Spinal cord (tissue), 9 donors: ENCODE measurements at regions not wholly inside any gene's neighbourhood (a gene's known extent, or its start where the extent isn't known, plus 50 kb on each side); places are given as distances from the start of the nearest gene placed in this dataset.

Experiments used
- DNase-seq, 6 donors: peaks; one replicate each; pipeline versions ENCODE4 v3.0.0 to v3.0.0-alpha.2; 2013 to 2015; ENCODE audit warnings: low spot score in 6 of 6, low read depth in 4 of 6
- H3K27ac ChIP-seq: one replicate; pipeline ENCODE4 v1.5.1; 2013; ENCODE audit warnings: low read depth, low read length, control low read depth
- H3K27me3 ChIP-seq: one replicate; pipeline ENCODE4 v1.6.1; 2013; ENCODE audit warnings: low read length; ENCODE audit not compliant: control insufficient read depth, insufficient read depth
- H3K36me3 ChIP-seq: one replicate; pipeline ENCODE4 v1.6.1; 2013; ENCODE audit warnings: low read length; ENCODE audit not compliant: control insufficient read depth, insufficient read depth
- H3K4me1 ChIP-seq: one replicate; pipeline ENCODE4 v1.6.1; 2013; ENCODE audit warnings: low read length; ENCODE audit not compliant: control insufficient read depth, insufficient read depth
- H3K4me3 ChIP-seq: one replicate; pipeline ENCODE4 v1.5.1; 2013; ENCODE audit warnings: low read depth, low read length, control low read depth
- H3K9me3 ChIP-seq: one replicate; pipeline ENCODE4 v1.6.1; 2013; ENCODE audit warnings: low read length; ENCODE audit not compliant: control insufficient read depth, insufficient read depth
- WGBS: methylation state at CpG from one replicate; pipeline ENCODE4 v1.1.5; 2013; ENCODE audit warnings: missing lambda C conversion rate; ENCODE audit not compliant: insufficient coverage; 5-methylcytosine and 5-hydroxymethylcytosine counted together
- donor health status: healthy.

DNA sequence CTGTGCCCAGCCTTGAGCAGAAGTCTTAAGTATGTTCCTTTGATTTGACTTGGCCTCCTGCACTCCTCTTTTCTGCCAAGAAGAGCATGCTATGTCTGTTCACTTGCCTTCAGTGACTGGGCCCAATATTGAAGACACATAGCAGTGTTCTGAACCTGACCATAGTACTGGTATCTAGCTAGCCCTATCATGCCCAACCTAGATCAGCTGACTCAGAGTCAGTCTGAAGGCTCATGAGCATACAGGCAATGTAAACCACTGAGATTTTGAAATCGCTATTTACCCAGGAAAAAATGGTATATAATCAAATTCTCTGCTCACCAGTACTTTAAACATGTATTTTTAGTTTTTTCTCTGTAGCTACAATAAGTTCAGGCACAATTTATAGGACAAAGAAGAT is 129.4 kb downstream of the TANC2 start:
- Histone ChIP-seq H3K36me3 (no peaks in the 10 kb centered on the region), H3K27ac (no peak overlapping the region), H3K4me3 (no peak overlapping the region), H3K4me1 (no peaks in the 10 kb centered on the region), H3K9me3 (peaks cover 2% of the 10 kb centered on the region), H3K27me3 (no peaks in the 10 kb centered on the region)
- no CpG with 5 or more reads among the region's 1 CpG for WGBS
- DNase-seq, result no peak

DNA sequence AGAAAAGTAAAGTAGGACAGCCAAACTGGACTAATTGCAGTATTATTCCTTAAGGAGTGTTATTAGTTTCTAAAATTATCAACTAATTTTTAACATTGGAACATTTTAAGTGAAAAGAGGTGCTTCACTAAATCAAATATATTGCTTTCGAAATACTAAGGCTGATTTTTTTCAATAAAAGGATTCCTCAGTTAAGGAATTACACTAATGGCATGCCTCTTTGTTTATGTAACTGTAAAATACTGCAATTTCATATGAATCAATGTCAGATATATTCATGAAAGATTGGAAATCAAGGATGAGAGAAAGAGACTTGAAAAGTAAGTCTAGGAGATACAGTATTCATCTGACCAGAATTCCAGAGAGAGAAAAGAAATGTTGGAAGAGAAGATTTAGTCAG is 129.8 kb downstream of the TANC2 start:
- no peaks in the 10 kb centered on the region for H3K27me3 ChIP-seq
- no peak overlapping the region for H3K4me3 ChIP-seq
- H3K4me1 ChIP-seq, result no peaks in the 10 kb centered on the region
- no CpG with 5 or more reads among the region's 1 CpG for WGBS
- no peaks in the 10 kb centered on the region for H3K36me3 ChIP-seq
- DNase-seq, result no peak
- H3K9me3 ChIP-seq, result peaks cover 2% of the 10 kb centered on the region
- no peak overlapping the region for H3K27ac ChIP-seq

DNA sequence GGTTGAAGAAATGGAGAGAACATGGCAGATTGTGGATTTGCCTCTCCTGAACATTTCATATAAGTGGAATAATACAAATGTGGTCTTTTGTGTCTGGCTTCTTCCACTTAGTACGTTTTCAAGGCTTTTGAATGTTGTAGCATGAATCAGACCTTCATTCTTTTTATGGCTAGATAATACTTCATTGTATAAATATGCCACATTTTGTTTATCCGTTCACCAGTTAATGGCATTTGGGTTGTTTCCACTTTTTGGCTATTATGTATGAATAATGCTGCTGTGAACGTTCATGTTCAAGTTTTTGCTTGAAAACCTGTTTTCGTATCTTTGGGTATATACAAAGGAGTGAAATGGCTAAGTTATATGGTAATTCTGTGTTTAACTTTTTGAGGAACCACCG is 130.4 kb downstream of the TANC2 start:
- peaks cover 2% of the 10 kb centered on the region for H3K9me3 ChIP-seq
- no peak for DNase-seq
- H3K27me3 ChIP-seq, result no peaks in the 10 kb centered on the region
- no peak overlapping the region for H3K27ac ChIP-seq
- H3K4me1 ChIP-seq, result no peaks in the 10 kb centered on the region
- no peaks in the 10 kb centered on the region for H3K36me3 ChIP-seq
- WGBS, result no CpG with 5 or more reads among the region's 5 CpGs
- H3K4me3 ChIP-seq, result no peak overlapping the region

DNA sequence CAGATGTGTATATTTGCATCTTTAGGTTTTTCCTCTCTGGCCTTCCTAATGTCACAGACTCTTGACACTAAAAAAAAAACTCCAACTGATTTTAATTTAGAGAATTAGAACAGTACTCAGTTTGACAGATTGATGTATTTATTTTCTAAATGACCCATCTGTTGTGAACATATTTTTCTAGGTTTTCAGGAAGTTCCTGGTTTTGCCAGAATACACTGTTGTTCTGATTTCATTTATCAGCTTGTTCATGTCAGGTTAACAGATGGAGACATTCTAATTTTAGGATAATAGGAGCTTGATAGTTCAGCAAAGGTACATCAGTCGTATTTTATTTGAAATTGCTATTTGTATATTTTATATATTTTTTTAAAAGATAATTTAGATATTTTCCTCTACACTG is 133.4 kb downstream of the TANC2 start:
- Histone ChIP-seq H3K4me3 (no peak overlapping the region), H3K4me1 (no peaks in the 10 kb centered on the region), H3K27ac (no peak overlapping the region), H3K27me3 (no peaks in the 10 kb centered on the region), H3K9me3 (no peaks in the 10 kb centered on the region), H3K36me3 (no peaks in the 10 kb centered on the region)
- DNase-seq, result peak in 1 of 6 donors; percentile 20
- no CpG with 5 or more reads among the region's 1 CpG for WGBS

DNA sequence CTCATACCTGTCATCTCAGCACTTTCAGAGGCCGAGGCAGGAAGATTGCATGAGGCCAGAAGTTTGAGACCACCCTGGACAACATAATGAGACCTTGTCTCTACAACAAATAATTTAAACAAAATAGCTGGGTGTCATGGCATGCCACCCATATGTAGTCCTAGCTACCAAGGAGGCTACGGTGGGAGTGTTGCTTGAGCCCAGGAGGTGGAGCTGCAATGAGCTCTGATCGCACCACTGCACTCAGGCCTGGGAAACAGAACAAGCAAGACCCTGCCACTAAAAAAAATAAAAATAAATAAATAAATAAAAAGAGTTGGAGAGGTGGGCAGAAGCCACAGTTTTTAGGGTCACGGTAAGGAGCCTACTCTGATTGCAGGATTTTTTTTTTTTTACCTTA is 136.0 kb downstream of the TANC2 start:
- H3K36me3 ChIP-seq, result no peaks in the 10 kb centered on the region
- no peaks in the 10 kb centered on the region for H3K27me3 ChIP-seq
- no peaks in the 10 kb centered on the region for H3K4me1 ChIP-seq
- WGBS, result no CpG with 5 or more reads among the region's 4 CpGs
- no peak overlapping the region for H3K4me3 ChIP-seq
- no peaks in the 10 kb centered on the region for H3K9me3 ChIP-seq
- no peak overlapping the region for H3K27ac ChIP-seq
- no peak for DNase-seq

DNA sequence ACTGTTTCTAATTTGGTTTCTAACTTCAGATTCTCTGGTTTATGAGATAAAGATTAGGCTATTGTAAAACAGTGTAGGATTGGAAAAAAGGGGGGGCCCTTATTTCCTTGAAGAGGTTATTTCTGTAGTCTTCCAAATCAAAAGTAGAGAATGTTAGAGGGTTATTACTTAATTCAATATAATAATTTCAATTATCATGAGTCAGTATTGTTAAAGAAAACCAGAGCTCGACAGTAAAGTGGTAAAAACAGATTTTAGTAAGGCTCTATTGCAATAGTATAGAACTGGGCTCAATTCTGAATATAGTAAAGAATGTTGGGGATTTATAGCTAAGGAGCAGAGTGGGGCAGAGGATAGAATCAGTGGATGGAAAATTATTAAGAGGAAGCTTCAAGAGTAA is 140.0 kb downstream of the TANC2 start:
- Histone ChIP-seq H3K27me3 (no peaks in the 10 kb centered on the region), H3K27ac (no peak overlapping the region), H3K9me3 (no peaks in the 10 kb centered on the region), H3K4me1 (no peaks in the 10 kb centered on the region), H3K36me3 (no peaks in the 10 kb centered on the region), H3K4me3 (no peak overlapping the region)
- 80% methylated on average over 1 of the region's 1 CpG for WGBS
- DNase-seq, result no peak

DNA sequence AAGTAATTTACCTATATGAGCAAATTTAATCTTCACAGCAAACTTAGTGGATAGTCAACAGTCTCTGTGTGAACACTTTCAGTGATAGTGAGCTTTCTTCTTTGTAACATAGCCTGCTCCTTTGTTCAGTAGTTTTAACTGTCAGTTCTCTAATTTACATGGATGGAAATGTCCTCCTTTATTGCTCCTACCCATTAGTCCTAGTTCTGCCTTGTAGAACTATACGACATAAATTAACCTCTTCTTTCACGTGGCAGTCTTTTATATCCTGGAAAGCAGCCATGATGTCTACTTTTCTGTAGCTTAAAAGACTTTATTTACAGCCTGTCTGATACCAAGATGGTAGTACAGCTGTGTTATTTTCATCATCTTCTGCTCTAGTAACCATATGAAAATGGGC is 143.6 kb downstream of the TANC2 start:
- no peaks in the 10 kb centered on the region for H3K36me3 ChIP-seq
- peak in 1 of 6 donors; percentile 41 for DNase-seq
- no peak overlapping the region for H3K4me3 ChIP-seq
- whole genome bisulfite sequencing, result no CpG with 5 or more reads among the region's 2 CpGs
- H3K27me3 ChIP-seq, result no peaks in the 10 kb centered on the region
- H3K9me3 ChIP-seq, result no peaks in the 10 kb centered on the region
- no peaks in the 10 kb centered on the region for H3K4me1 ChIP-seq
- no peak overlapping the region for H3K27ac ChIP-seq

DNA sequence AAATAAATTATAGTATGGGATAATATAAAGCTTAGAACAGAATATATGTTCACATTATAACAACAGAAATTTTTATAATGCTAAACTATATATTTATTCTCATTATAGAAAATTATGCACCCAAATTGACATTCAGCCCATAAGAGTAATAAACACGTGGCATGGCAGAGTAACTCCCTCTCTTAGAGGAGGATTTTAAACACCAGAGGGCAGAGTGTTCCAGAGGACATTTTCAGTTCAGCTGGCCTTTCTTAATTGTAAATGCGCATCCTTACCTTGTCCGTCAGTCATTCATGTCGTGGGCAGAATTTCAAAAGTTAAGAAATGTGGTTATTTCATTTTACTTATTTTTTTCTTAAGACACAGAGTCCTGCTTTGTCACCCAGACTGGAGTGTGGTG is 147.1 kb downstream of the TANC2 start:
- no CpG with 5 or more reads among the region's 4 CpGs for WGBS
- Histone ChIP-seq H3K27me3 (no peaks in the 10 kb centered on the region), H3K27ac (no peak overlapping the region), H3K4me3 (no peak overlapping the region), H3K9me3 (no peaks in the 10 kb centered on the region), H3K4me1 (no peaks in the 10 kb centered on the region), H3K36me3 (no peaks in the 10 kb centered on the region)
- no peak for DNase-seq

DNA sequence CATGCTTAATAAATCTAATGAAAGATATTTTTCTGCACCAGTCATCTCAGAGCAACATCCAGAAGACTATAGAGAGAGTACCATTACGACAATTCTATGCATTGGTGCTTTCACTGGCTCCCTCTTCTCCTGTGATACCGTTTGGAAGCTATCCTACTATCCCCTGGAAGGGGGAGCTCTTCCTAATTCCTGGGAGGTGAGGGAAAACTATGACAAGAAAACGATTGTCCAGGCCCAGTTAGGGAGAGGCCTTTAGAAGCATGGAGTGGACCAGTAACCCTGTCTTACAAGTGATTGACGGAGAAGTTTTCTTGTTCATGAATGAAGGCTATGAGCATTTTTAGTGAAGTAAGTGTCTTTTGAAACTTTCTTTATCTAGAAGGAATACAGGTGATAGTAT is 150.2 kb downstream of the TANC2 start:
- Histone ChIP-seq H3K36me3 (no peaks in the 10 kb centered on the region), H3K4me1 (peaks cover 3% of the 10 kb centered on the region), H3K4me3 (no peak overlapping the region), H3K27ac (peak overlapping the region; percentile 20), H3K9me3 (no peaks in the 10 kb centered on the region), H3K27me3 (no peaks in the 10 kb centered on the region)
- WGBS, result 44% methylated on average over 2 of the region's 4 CpGs
- peak in 1 of 6 donors; percentile 40 for DNase-seq

DNA sequence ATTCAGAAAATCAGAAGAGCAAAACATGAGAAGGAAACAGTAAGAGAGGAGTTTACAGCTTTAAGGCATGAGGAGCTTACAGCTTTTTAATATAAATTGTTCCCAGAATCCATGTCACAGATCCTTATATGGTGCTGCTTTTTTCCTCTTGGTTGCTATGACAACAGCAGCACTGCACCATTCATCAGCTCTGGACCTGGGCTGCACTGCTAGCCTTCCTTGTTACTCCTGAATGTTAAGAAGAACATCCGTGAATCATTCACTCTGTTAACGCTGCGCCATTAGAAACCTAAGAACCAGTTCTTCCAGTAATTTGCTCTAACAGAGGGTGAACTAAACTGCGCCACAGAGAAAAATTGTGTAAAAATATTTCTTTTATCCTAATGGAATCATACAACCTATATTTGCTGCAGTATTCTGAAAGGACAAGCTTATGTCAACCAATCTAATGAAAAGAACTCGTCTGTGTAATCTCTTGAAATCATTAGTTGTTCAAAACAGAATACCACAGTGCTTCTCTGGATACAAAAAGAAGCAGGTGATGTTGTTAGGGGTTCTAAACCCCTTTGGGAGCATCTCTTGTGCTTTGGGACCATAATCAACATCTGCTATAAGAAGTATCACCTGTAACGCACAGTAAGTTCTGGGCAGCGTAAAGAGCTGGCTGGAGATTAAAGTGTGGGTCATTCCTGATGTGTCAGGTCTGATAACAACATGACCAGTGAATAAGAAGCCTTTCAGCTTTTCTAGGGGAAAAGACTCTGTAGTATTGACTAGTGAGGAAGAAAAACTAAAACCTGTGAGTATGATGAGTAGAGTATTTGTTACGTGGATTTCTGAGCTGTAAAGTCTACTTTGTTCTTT is 151.2 kb downstream of the TANC2 start:
- Histone ChIP-seq H3K4me3 (peak overlapping the region; percentile 36), H3K36me3 (no peaks in the 10 kb centered on the region)

More for the DNA sequence above, 151.2 kb downstream of the TANC2 start:
- Histone ChIP-seq H3K4me1 (peaks cover 3% of the 10 kb centered on the region), H3K9me3 (no peaks in the 10 kb centered on the region), H3K27me3 (no peaks in the 10 kb centered on the region), H3K27ac (peak overlapping the region; percentile 34)
- peak; percentile 66 to 97 (median 77) for DNase-seq
- WGBS, result 37% methylated on average over 2 of the region's 8 CpGs
